GM18505 (cell line): ENCODE measurements at regions not wholly inside any gene's neighbourhood (a gene's known extent, or its start where the extent isn't known, plus 50 kb on each side); places are given as distances from the start of the nearest gene placed in this dataset.

ENCODE experiments used
- ATAC-seq: cut with Tn5 transposase; IDR thresholded peaks from one replicate; pipeline ENCODE4 v1.9.1; 2021; ENCODE audit not compliant: unreplicated experiment
- POLR2A ChIP-seq: IDR thresholded peaks from 4 replicates; pipeline ENCODE4 v1.6.1; 2011; ENCODE audit warnings: borderline replicate concordance; ENCODE audit not compliant: insufficient read depth, insufficient read length; ENCODE audit errors: extremely low read depth

DNA sequence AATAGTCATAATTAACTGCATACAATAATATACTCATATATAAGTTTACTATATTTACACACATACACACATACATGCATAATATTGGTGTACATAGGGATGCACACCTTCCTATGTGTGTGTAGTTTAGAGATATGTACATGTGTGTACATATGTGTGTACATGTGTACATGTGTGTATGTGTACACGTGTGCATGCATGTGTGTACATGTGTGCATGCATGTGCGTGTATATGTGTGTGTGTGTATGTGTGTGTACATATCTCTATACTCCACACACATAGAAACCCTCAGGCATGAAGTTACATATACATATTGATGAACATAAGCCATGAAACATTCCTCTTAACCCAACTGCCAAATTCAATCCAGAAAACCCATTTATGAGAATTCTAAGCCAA, 547.8 kb downstream of the TLR4 start:
- no peak for TF ChIP-seq POLR2A
- no peak for ATAC-seq

DNA sequence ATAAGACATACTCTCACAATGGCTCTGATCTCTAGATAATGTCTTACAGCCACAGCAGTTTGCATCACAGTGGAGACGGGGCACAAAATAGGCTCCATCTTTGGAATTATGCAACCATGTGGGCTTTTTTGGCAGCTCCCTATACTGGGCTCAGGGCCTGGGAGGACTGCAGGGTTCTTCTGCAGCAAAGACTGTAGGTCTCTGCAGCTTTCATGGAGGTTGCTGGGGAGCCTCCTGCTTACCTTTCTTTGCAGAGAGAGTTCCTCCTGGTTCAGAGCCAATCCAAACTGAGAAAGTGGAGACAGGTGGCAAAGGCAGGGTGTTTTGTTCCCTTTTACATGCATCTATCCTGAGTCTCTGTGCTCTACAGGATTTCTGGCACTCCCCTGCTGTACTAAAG, 558.0 kb downstream of the TLR4 start:
- no peak for TF ChIP-seq POLR2A
- ATAC-seq = no peak

DNA sequence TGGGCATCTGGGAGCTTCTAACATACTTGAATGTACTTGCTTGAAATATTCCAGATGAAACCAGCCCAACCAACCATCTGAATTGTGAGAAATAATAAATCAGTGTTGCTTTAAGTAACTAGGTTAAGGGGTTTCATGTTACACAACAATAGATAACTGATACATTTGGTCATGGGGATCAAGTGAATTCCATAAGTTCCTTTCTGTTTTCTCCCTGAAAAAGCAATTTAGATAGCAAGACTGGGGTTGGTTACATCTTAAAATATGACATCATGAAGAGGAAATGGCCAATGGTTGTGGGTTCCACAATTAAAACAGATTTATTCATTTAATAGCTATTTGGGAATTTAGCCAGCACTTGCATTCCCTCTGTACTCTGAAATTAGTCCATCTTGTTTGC, 559.7 kb downstream of the TLR4 start:
- no peak for ATAC-seq
- no peak for TF ChIP-seq POLR2A

DNA sequence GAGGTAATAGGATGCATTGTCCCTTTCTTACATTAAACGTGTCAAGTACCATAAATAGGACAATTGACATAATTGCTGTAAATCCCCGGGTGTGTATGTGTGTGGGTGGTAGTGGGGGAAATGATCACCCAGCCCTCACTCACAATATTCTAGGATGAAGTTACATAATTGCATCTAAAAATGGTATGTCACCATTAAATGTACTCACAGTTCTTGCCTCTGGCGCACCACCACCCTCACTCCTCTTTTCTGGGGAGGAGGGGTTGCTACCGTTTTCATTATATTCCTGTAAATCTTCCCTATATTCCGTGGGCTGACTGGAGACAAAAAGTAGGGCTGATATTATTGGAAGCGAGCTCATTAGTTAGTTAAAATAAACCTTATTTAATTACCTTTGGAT, 563.8 kb downstream of the TLR4 start:
- no peak for ATAC-seq
- TF ChIP-seq POLR2A = no peak

DNA sequence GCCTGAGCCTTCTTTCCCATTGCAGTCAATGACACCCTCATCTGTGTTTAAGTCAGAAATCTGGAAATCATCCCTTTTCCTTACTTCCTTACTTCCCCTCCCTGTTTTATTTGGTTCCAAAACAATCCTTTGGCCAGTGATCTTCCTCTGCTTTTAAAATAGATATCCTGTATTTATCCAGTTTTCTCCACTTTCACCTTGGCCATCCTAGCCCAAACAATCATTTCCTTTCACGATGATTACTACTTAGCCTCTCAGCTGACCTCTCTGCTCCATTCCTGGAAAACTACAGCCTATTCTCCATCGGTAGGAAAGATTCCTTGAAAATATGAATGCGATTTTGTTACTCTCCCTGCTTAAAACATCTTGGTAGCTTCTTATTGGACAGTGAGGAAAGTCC, 565.4 kb downstream of the TLR4 start:
- TF ChIP-seq POLR2A = no peak
- no peak for ATAC-seq

DNA sequence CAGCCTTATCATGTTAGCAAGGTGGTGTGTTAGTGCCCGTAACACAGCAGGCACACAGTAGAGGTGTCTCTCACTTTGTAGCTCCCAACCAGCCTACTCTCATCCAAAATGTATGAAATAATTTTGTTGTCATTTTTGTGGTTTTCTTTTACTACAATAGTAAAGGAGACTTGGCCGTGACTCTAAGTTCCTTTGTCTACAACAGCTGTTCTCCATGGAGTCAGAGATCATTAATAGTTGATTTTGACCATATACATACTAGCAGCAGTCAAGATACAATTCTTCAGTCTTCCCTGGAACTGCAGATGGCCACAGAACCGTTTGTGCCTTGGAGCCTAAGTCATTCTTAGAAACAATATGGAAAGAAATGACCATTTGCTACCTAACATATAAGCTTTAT, 567.1 kb downstream of the TLR4 start:
- ATAC-seq = no peak
- no peak for TF ChIP-seq POLR2A

DNA sequence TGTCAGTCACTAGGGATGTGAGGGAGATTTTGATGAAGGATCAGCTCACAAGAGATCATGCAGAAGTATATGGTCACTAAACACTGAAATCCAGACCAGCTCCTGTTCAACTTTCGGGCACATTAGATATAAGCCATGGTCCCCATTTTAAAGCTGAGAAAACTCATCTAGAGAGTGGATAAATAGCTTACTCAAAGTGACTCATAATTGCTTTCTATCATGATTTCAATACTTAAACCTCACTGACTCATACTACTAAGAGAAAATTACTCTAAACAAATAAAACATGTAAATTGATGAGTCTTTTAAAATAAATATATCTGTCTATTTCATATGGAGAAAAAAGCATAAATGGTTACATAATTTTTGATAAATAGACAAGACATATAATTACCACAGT, 567.7 kb downstream of the TLR4 start:
- ATAC-seq = no peak

DNA sequence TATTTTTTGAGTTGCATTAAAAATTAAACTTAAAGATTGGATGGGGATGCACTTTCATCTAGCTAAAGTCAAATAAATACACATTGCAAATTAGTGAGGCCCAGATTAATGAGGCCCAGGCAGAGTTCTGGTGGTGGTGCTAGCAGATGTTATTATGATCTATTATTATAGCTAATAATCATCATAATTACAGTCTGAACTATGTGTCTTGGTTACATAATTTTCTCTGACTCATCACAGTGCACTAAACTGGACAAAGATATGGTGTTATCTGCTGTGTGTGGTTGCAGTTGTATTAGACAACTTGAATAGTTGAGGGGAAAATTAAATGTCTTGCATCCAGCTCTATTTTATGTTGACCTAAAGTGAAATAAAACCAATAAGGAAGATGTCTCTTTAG, 568.8 kb downstream of the TLR4 start:
- TF ChIP-seq POLR2A = no peak
- ATAC-seq = no peak

More for the DNA sequence above, 567.7 kb downstream of the TLR4 start:
- TF ChIP-seq POLR2A = no peak

DNA sequence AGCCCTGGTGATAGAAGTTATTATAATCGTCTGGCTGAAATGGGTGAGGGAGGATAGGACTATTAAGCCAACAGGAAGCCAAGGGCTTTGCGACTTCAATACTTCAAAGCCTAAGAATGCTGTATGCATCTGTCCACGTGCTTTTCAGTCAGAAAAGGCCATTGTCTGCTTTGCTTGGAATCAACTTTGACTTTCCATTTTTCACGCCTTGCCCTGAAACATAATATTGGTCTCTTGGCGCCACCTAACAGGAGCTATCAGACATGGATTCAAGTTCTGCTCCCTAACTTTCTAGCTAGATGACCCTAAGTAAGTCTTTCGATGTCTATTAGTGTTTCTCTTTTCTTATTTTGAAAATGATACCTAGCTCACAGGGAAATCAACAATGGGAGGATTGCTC, 572.6 kb downstream of the TLR4 start:
- TF ChIP-seq POLR2A = no peak
- no peak for ATAC-seq

DNA sequence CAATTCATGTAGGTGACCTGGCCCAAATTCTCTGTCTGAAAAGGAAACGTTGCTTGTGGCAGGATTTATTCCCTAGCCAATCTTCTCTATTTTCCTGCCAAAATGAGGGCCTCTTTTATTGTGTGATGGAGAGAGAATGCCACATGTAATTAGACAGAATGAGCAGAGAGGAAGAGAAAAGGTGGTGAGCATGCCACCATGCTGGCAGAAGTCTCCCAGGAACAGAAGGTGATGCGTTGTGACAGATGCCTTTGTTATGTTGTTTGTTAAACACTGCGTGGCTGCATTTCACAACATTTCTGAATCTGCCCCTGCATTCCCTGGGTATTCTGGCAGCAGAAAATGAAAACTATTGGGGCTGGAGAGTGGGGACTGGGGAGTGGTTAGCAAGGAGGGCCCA, 577.6 kb downstream of the TLR4 start:
- TF ChIP-seq POLR2A = no peak
- no peak for ATAC-seq

DNA sequence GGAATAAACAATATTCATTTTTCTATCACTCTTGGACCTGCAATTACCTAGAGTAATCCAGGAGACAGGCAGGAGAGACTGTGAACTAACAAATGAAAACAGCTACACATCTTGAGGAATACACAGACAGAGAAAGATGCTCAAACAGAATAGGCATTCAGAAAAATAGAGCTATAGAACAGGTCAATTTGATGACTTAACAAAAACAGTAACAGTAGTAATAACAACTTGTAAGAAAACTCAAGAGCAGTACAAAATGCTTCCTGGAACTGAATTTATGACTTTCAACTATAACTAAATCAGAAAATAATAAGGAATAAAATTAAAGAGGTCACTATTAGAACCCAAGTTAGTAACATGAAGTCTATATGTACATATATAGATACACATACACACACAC, 579.3 kb downstream of the TLR4 start:
- TF ChIP-seq POLR2A = no peak
- ATAC-seq = no peak

DNA sequence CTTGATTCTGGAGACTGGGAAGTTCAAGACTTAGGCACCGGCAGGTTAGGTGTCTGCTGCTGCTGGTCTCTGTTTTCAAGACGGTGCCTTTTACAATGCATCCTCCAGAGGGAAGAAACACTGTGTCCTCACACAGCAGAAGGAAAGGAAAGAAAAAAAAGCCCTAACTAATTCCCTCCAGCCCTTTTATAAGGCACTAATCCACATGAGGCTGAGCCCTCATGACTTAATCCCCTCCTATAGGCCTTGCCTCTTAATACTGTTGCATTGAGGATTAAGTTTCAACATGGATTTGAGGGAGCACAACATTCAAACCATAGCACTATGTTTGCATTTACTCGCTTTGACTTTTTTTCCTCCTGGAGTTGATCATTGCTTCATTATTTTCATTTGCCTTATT, 585.9 kb downstream of the TLR4 start:
- TF ChIP-seq POLR2A = no peak
- ATAC-seq = no peak

DNA sequence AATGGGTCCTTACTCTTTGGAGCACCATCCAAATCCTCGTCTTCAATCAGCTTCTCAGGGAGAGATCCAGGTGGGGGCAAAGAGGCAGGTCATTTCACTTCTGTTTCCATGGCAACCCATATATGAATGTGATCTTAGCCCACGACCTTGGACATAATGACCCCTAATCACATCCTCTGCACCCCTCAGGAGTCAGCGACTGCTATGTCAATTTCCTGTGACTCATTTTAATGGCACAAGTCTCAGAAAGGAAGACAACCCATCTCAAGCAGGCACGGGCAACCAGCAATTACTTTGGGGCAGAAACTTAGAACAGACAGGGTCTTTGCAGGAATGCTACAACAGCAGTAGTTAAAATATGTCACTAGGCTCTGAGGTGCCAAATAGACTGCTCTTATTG, 591.2 kb downstream of the TLR4 start:
- TF ChIP-seq POLR2A = no peak
- no peak for ATAC-seq

DNA sequence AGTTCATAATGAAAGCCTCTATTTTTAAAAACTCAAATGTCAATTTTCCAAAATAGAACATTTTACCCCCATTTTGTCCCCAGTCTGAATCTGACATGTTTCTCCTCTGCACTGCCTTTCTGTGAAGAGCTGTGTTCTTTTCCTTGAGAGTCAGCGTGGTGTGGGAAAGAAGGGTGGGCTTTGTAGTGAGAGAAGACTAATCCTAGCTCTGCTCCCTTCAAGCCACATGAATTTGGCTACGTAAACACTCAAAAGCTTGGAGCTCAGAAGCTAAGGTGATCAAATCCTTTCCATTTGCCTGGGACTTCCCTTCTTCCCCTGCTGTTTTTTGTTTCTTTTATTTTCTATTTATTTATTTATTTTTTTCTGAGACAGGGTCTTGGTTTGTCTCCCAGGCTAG, 598.5 kb downstream of the TLR4 start:
- TF ChIP-seq POLR2A = no peak
- ATAC-seq = no peak

DNA sequence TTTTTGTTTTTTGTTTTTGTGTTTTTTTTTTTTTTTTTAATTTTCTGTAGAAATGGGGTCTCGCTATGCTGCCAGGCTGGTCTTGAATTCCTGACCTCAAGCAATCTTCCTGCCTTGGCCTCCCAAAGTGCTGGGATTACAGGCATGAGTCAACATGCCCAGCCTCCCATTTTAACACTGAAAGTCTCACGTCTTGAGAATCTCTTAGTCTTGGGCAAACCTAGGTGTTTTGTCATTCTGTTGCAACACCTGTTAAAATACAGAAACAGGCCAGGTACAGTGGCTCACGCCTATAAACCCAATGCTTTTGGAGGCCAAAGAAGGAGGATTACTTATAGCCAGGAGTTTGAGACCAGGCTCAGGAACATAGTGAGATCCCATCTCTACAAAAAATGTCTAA, 599.0 kb downstream of the TLR4 start:
- no peak for ATAC-seq
- TF ChIP-seq POLR2A = no peak
